Gastrocnemius medialis (tissue), 4 donors: ENCODE measurements at regions not wholly inside any gene's neighbourhood (a gene's known extent, or its start where the extent isn't known, plus 50 kb on each side); places are given as distances from the start of the nearest gene placed in this dataset.

Source experiments
- POLR2A ChIP-seq, 2 donors: fragments of 450-650 bp; IDR thresholded peaks; one replicate each; pipeline ENCODE4 v1.6.1; 2017; ENCODE audit warnings: antibody characterized with exemption in 2 of 2, mild to moderate bottlenecking in 2 of 2, moderate library complexity in 2 of 2
- TF ChIP-seq, protein P1 (sequence below), 5 experiments: fragments of 450-650 bp in 3 of 5; fragments of 200-600 bp in 2 of 5; sonication (generic) in 2 of 5; IDR thresholded peaks in 4 of 5; conservative IDR thresholded peaks in 1 of 5; 1 replicate in 4 of 5; 2 replicates in 1 of 5; pipeline ENCODE4 v1.5.1; 2016 to 2019; ENCODE audit warnings: antibody characterized with exemption in 5 of 5, mild to moderate bottlenecking in 3 of 5, moderate library complexity in 3 of 5

DNA sequence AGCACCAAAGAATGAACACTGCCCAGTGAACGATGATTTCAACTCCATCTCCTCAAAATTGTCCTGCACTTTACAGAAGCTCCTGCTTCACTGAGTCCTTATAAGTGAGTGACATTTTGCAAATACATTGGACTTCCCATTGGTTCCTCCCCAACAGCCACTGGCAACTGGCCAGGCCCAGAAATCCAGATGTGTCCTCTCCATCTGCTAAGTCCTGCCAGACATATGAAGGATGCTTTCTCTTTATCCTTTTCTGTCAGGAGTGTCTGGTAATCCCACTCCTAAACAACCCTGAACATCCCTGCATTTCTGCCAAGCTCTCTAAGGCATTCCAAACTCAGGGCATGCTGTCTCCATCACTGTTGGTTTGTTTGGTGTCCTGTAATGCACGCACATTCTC is 271.8 kb downstream of the RRAGC start:
- TF ChIP-seq, protein P1, sequence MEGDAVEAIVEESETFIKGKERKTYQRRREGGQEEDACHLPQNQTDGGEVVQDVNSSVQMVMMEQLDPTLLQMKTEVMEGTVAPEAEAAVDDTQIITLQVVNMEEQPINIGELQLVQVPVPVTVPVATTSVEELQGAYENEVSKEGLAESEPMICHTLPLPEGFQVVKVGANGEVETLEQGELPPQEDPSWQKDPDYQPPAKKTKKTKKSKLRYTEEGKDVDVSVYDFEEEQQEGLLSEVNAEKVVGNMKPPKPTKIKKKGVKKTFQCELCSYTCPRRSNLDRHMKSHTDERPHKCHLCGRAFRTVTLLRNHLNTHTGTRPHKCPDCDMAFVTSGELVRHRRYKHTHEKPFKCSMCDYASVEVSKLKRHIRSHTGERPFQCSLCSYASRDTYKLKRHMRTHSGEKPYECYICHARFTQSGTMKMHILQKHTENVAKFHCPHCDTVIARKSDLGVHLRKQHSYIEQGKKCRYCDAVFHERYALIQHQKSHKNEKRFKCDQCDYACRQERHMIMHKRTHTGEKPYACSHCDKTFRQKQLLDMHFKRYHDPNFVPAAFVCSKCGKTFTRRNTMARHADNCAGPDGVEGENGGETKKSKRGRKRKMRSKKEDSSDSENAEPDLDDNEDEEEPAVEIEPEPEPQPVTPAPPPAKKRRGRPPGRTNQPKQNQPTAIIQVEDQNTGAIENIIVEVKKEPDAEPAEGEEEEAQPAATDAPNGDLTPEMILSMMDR (IDR thresholded peaks at IDR 0.05 in 4 of 5, conservative IDR thresholded peaks at IDR 0.05 in 1 of 5): no peak
- TF ChIP-seq POLR2A (IDR thresholded peaks at IDR 0.05): no peak
